GF-D8 (cell line): ENCODE measurements at regions not wholly inside any gene's neighbourhood (a gene's known extent, or its start where the extent isn't known, plus 50 kb on each side); places are given as distances from the start of the nearest gene placed in this dataset.

Experiments used
- DNase-seq: peaks from one replicate; lab custom pipeline; 2025; lab: John Stamatoyannopoulos, UW

GRCh38 chr4:161003418-161004057, 1160.3 kb downstream of the FSTL5 start:
- DNase-seq = no peak

DNA sequence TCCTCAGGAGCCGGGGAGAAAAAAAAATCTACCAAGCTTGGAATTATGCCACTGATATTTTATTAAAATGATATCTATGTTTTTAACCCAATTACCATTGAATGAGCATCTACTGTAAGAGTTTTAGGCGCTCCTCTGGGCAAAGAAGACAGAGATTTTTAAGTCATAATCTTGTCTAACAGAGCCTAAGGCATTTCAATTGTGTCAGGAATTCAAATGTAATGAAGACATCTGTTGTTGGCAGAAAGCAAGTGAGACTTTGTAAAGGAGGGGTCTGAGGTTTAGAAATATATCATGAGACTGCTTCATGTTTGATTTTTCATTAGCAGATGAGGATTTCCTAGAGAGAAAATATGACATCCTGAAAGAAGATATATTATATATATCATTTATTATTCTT, 1158.1 kb downstream of the FSTL5 start:
- no peak for DNase-seq

DNA sequence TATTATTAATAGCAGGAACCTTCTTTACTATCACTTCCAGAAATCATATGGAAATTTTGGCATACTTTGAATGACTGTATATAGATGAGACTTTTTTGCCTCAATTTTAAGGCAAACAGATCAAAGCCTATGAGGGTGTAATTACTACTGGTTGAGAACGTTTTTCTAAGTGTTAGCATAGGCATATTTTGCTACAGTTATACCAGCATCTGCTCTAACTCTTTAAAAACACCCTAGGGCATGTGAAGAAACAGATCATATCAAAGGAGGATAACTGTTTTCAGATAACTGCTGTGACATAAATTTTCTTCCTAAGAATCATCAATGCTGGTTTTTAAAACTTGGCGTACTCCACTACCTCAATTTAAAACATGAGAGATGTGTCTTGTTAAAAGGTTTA, 1155.3 kb downstream of the FSTL5 start:
- DNase-seq = no peak

- DNase-seq = no peak
Measured at GRCh38 chr4:161010227-161010626, 1153.6 kb downstream of the FSTL5 start.
